HK-2 (cell line): ENCODE measurements at regions not wholly inside any gene's neighbourhood (a gene's known extent, or its start where the extent isn't known, plus 50 kb on each side); places are given as distances from the start of the nearest gene placed in this dataset.
"Not testable (repeated sequence)": the region's sequence is repeated elsewhere in the genome, so short reads cannot be mapped to it uniquely, and the experiment has no call there.

ENCODE experiments used
- DNase-seq: peaks from one replicate; pipeline ENCODE4 v3.0.0-alpha.2; 2018; ENCODE audit not compliant: unreplicated experiment

GRCh38 chr7:409339-410281 lies 110.0 kb downstream of the PDGFA start:
- DNase-seq = no peak

GRCh38 chr7:410395-410910 lies 109.2 kb downstream of the PDGFA start:
- DNase-seq = no peak

- DNase-seq = not testable (repeated sequence)
Measured at GRCh38 chr7:411116-411515, 108.5 kb downstream of the PDGFA start.

- DNase-seq = no peak
Measured at GRCh38 chr7:411677-412312, 107.9 kb downstream of the PDGFA start.

- DNase-seq = no peak
Measured at GRCh38 chr7:412313-412710, 107.3 kb downstream of the PDGFA start.

- DNase-seq = no peak
Measured at GRCh38 chr7:414681-415560, 104.7 kb downstream of the PDGFA start.

- no peak for DNase-seq
Measured at GRCh38 chr7:415646-416525, 103.8 kb downstream of the PDGFA start.

- no peak for DNase-seq
Measured at GRCh38 chr7:416761-417624, 102.7 kb downstream of the PDGFA start.

GRCh38 chr7:417625-417889 lies 102.1 kb downstream of the PDGFA start:
- DNase-seq = no peak

- DNase-seq = no peak
Measured at GRCh38 chr7:417973-418601, 101.6 kb downstream of the PDGFA start.

- no peak for DNase-seq
Measured at GRCh38 chr7:418636-419280, 100.9 kb downstream of the PDGFA start.

GRCh38 chr7:420142-421093 lies 99.2 kb downstream of the PDGFA start:
- no peak for DNase-seq

GRCh38 chr7:421136-421991 lies 98.3 kb downstream of the PDGFA start:
- DNase-seq = no peak

- DNase-seq = no peak
Measured at GRCh38 chr7:422191-422885, 97.3 kb downstream of the PDGFA start.

- DNase-seq = no peak
Measured at GRCh38 chr7:422886-423225, 96.8 kb downstream of the PDGFA start.
